Calu3 (cell line): ENCODE measurements at regions not wholly inside any gene's neighbourhood (a gene's known extent, or its start where the extent isn't known, plus 50 kb on each side); places are given as distances from the start of the nearest gene placed in this dataset.

ENCODE experiments used
- BruUV-seq: library from RNA; stranded (reverse); fragments of 400-500 nt; replicated peaks from 2 replicates; lab custom pipeline; 2021; lab: Mats Ljungman, UMichigan
- CTCF ChIA-PET: fragments of 300-600 bp; sonication (Branson Sonifier 250); formaldehyde crosslinking; loops from one replicate; lab custom pipeline; 2022; ENCODE audit warnings: antibody characterized with exemption; lab: Charles Lee
- DNase-seq: peaks from one replicate; pipeline ENCODE4 v3.0.0; 2022
- H3K27ac Mint-ChIP-seq: one replicate; pipeline ENCODE4 v1.8.0; 2022; ENCODE audit warnings: mixed read lengths; ENCODE audit not compliant: unreplicated experiment
- H3K27me3 Mint-ChIP-seq: one replicate; pipeline ENCODE4 v1.8.0; 2022; ENCODE audit warnings: mixed read lengths; ENCODE audit not compliant: unreplicated experiment
- H3K36me3 Mint-ChIP-seq: one replicate; pipeline ENCODE4 v1.8.0; 2022; ENCODE audit warnings: mild to moderate bottlenecking, moderate library complexity, mixed read lengths; ENCODE audit not compliant: insufficient read depth, unreplicated experiment
- H3K4me1 Mint-ChIP-seq: one replicate; pipeline ENCODE4 v1.8.0; 2022; ENCODE audit warnings: mild to moderate bottlenecking, low read depth, mixed read lengths; ENCODE audit not compliant: unreplicated experiment
- H3K4me3 Mint-ChIP-seq: one replicate; pipeline ENCODE4 v1.8.0; 2022; ENCODE audit warnings: mild to moderate bottlenecking, low read depth, moderate library complexity, mixed read lengths; ENCODE audit not compliant: unreplicated experiment
- H3K9me3 Mint-ChIP-seq: one replicate; pipeline ENCODE4 v1.8.0; 2022; ENCODE audit warnings: low read depth, mixed read lengths; ENCODE audit not compliant: unreplicated experiment
- CTCF ChIP-seq: fragments of 200-600 bp; IDR thresholded peaks from one replicate; pipeline ENCODE4 v1.8.0; 2022; ENCODE audit warnings: antibody characterized with exemption; ENCODE audit not compliant: unreplicated experiment
- intact Hi-C: fragments of 100-400 bp; cut with micrococcal nuclease; formaldehyde crosslinking; loops from one replicate; pipeline ENCODE4 v1.10.0; 2022; ENCODE audit not compliant: unreplicated experiment

GRCh38 chr4:181566490-181566889 lies 676.7 kb upstream of the TENM3 start:
- Mint-ChIP-seq H3K4me1 (peaks cover 9% of the 10 kb centered on the region), H3K9me3 (no peaks in the 10 kb centered on the region), H3K27me3 (no peaks in the 10 kb centered on the region), H3K4me3 (no peak overlapping the region), H3K36me3 (no peaks in the 10 kb centered on the region), H3K27ac (no peak overlapping the region)
- no peak for DNase-seq
- BruUV-seq: no TSS peak
- CTCF ChIA-PET: no interaction called here
- intact Hi-C loops: loop anchor here (10.0 kb wide), 2 partner anchors 198 to 1238 kb away; no protein-coding TSS in a partner anchor
- no peak for TF ChIP-seq CTCF

GRCh38 chr4:181569553-181569952 lies 673.6 kb upstream of the TENM3 start:
- H3K9me3 Mint-ChIP-seq: no peaks in the 10 kb centered on the region
- no peak overlapping the region for H3K27ac Mint-ChIP-seq
- no peak overlapping the region for H3K4me3 Mint-ChIP-seq
- no peak for TF ChIP-seq CTCF
- BruUV-seq: no TSS peak
- H3K27me3 Mint-ChIP-seq: no peaks in the 10 kb centered on the region
- intact Hi-C loops: loop anchor here (10.0 kb wide), 2 partner anchors 195 to 1235 kb away; no protein-coding TSS in a partner anchor
- DNase-seq: no peak
- H3K36me3 Mint-ChIP-seq: no peaks in the 10 kb centered on the region
- peaks cover 9% of the 10 kb centered on the region for H3K4me1 Mint-ChIP-seq
- CTCF ChIA-PET: interaction anchor here (0.8 kb wide), 1 partner anchor 1716 kb away, joined by 3 read pairs; no protein-coding TSS in a partner anchor

- intact Hi-C loops: no loop called here
- Mint-ChIP-seq H3K9me3 (peaks cover 2% of the 10 kb centered on the region), H3K27ac (no peak overlapping the region), H3K36me3 (no peaks in the 10 kb centered on the region), H3K27me3 (no peaks in the 10 kb centered on the region), H3K4me3 (no peak overlapping the region), H3K4me1 (no peaks in the 10 kb centered on the region)
- BruUV-seq: no TSS peak
- CTCF ChIA-PET: no interaction called here
- no peak for TF ChIP-seq CTCF
- no peak for DNase-seq
Measured at GRCh38 chr4:181578911-181579310, 664.3 kb upstream of the TENM3 start.

GRCh38 chr4:181579486-181579885 lies 663.7 kb upstream of the TENM3 start:
- H3K4me1 Mint-ChIP-seq: no peaks in the 10 kb centered on the region
- no TSS peak for BruUV-seq
- intact Hi-C loops: no loop called here
- H3K27ac Mint-ChIP-seq: no peak overlapping the region
- H3K36me3 Mint-ChIP-seq: no peaks in the 10 kb centered on the region
- H3K4me3 Mint-ChIP-seq: no peak overlapping the region
- no peak for TF ChIP-seq CTCF
- CTCF ChIA-PET: no interaction called here
- H3K9me3 Mint-ChIP-seq: peaks cover 2% of the 10 kb centered on the region
- no peaks in the 10 kb centered on the region for H3K27me3 Mint-ChIP-seq
- no peak for DNase-seq
